AG04450 (cell line): ENCODE measurements at regions not wholly inside any gene's neighbourhood (a gene's known extent, or its start where the extent isn't known, plus 50 kb on each side); places are given as distances from the start of the nearest gene placed in this dataset.

ENCODE experiments used
- CTCF ChIA-PET: fragments of 300-600, 350-600 bp; formaldehyde crosslinking; extraction: SDS; loops from one replicate; lab custom pipeline; 2022; ENCODE audit warnings: antibody characterized with exemption, inconsistent platforms; lab: Charles Lee
- POLR2A ChIA-PET: fragments of 350-600 bp; formaldehyde crosslinking; extraction: SDS; loops from one replicate; lab custom pipeline; 2021; ENCODE audit warnings: antibody characterized with exemption, inconsistent platforms; lab: Yijun Ruan, JAX
- DNase-seq: peaks from one replicate; pipeline ENCODE4 v3.0.0-alpha.2; 2011; ENCODE audit warnings: low read depth, low spot score
- H3K27ac ChIP-seq: one replicate; pipeline ENCODE4 v1.5.1; 2012; ENCODE audit warnings: low read depth, low read length, control low read depth
- H3K27me3 ChIP-seq: one replicate; pipeline ENCODE4 v1.6.0; 2012; ENCODE audit warnings: low read length; ENCODE audit not compliant: control insufficient read depth, insufficient read depth
- H3K4me3 ChIP-seq: 2 replicates; pipeline ENCODE4 v1.5.1; 2011; ENCODE audit warnings: mild to moderate bottlenecking, low read depth, low read length, control low read depth
- H3K9me3 ChIP-seq: 2 replicates; pipeline ENCODE4 v1.5.1; 2012; ENCODE audit warnings: low read length; ENCODE audit not compliant: control insufficient read depth, insufficient read depth
- TF ChIP-seq, protein P1 (sequence below): IDR thresholded peaks from 2 replicates; pipeline ENCODE4 v1.5.1; 2011; ENCODE audit warnings: low read depth, low read length, control low read depth, inconsistent platforms

DNA sequence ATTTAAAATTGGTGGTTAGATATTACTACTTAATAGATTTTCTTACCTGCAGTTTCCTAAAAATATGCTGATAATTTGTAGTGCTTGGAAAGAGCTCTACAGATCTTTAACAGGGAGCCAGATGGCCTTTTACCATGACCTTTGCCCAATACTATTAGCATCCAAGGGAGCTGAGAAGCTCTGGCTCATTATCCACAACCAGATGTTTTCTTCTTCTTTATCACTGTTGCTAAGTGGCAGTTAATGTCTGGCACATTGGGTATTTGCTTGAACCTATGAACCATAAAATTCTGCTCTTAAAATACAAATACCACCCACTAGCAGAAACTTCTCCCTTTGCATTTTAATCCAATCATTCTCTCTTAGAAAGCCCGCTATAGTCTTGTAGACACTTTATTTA is 1480.3 kb downstream of the C4orf33 start:
- Histone ChIP-seq H3K27ac (no peak overlapping the region), H3K4me3 (no peak overlapping the region), H3K27me3 (no peaks in the 10 kb centered on the region), H3K9me3 (no peaks in the 10 kb centered on the region)
- no peak for DNase-seq
- TF ChIP-seq, protein P1, sequence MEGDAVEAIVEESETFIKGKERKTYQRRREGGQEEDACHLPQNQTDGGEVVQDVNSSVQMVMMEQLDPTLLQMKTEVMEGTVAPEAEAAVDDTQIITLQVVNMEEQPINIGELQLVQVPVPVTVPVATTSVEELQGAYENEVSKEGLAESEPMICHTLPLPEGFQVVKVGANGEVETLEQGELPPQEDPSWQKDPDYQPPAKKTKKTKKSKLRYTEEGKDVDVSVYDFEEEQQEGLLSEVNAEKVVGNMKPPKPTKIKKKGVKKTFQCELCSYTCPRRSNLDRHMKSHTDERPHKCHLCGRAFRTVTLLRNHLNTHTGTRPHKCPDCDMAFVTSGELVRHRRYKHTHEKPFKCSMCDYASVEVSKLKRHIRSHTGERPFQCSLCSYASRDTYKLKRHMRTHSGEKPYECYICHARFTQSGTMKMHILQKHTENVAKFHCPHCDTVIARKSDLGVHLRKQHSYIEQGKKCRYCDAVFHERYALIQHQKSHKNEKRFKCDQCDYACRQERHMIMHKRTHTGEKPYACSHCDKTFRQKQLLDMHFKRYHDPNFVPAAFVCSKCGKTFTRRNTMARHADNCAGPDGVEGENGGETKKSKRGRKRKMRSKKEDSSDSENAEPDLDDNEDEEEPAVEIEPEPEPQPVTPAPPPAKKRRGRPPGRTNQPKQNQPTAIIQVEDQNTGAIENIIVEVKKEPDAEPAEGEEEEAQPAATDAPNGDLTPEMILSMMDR: no peak
- CTCF ChIA-PET: no interaction called here
- POLR2A ChIA-PET: no interaction called here

DNA sequence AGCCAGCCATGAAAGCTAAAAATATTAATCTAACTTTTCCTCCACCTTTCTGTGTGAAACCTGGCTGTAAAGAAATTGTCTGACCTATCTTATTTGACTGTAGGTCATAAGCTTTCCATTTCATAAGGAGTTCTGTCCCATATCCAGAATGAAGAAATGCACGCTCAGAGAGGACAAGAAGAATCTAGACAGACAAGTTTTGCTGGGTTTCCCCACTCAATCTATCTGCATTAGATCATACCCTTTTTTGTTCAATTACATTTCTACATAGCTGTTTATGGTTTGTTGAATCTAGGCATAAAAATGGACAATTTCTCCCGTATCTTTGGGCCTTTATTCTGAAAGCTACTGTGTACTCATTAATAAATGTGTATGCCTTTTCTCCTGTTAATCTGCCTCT is 1495.1 kb downstream of the C4orf33 start:
- ChIA-PET POLR2A (no interaction called here), CTCF (no interaction called here)
- no peak for DNase-seq
- no peaks in the 10 kb centered on the region for H3K27me3 ChIP-seq
- no peak overlapping the region for H3K27ac ChIP-seq
- H3K9me3 ChIP-seq: no peaks in the 10 kb centered on the region
- H3K4me3 ChIP-seq: no peak overlapping the region
- TF ChIP-seq, protein P1: no peak

DNA sequence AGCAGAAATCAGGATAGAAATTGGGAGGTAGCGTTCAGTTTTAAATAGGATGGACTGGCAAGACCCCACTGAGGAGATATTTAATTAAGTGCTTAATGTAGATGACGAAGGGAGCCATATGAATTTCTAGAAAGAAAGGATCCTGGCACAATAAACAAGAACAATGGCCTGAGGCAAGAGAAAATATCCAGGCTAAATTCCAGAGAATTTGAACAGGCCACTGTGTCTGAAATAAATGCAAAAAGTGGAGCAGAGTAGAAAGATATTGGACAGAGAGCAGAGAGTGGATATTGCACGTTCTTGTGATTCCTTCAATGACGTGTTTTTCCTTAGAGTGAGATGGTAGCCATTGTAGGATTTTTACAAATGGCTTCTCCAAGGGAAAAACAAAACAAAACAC is 1504.8 kb downstream of the C4orf33 start:
- no peak for DNase-seq
- ChIA-PET CTCF (no interaction called here), POLR2A (no interaction called here)
- Histone ChIP-seq H3K27me3 (no peaks in the 10 kb centered on the region), H3K4me3 (no peak overlapping the region), H3K9me3 (no peaks in the 10 kb centered on the region), H3K27ac (no peak overlapping the region)
- TF ChIP-seq, protein P1: no peak

DNA sequence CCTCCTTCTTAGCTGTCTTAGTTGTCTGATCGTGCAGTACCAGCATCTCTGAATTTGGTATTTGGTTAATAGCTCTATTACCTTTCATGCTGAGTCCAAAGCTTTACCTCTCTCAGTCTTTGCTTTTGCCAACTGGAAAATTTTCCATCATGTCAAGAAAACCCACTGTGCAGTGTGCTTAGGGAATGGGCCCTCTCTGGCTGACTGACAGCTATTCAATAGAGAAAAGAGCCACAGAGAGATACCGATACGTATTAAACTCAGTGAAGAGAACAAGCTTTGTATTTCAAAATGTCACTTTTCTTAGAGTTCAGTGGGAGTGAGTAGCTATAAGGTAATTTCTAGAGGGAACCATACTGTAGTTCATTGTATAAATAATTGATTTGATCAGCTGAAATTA is 1507.1 kb downstream of the C4orf33 start:
- CTCF ChIA-PET: no interaction called here

DNA sequence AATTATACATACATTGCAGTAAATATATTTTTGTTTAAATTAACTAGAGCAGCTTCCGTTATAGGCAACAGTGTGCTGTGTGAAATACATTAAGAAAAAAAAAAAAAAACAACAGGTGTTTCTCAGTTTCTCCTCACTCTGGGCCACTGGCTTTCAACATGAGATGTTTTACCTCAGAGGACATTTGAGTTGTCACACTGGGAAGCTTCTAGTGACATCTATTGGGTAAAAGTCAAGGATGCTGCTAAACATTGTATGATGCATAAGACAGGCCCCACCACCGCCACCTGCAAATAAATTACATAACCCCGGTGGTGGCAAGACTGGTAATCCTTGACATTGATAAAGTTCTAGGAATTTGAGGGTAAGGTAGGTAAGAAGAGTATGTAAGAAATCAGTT is 1512.2 kb downstream of the C4orf33 start:
- no peaks in the 10 kb centered on the region for H3K27me3 ChIP-seq
- no peaks in the 10 kb centered on the region for H3K9me3 ChIP-seq
- ChIA-PET POLR2A (no interaction called here), CTCF (no interaction called here)
- no peak overlapping the region for H3K27ac ChIP-seq
- no peak overlapping the region for H3K4me3 ChIP-seq
- TF ChIP-seq, protein P1: no peak
- no peak for DNase-seq

More for the DNA sequence above, 1507.1 kb downstream of the C4orf33 start:
- DNase-seq: no peak
- Histone ChIP-seq H3K4me3 (no peak overlapping the region), H3K27ac (no peak overlapping the region), H3K9me3 (no peaks in the 10 kb centered on the region), H3K27me3 (no peaks in the 10 kb centered on the region)
- POLR2A ChIA-PET: no interaction called here
- TF ChIP-seq, protein P1: no peak
